ENCODE measurements at regions not wholly inside any gene's neighbourhood (a gene's known extent, or its start where the extent isn't known, plus 50 kb on each side); places are given as distances from the start of the nearest gene placed in this dataset.

DNA sequence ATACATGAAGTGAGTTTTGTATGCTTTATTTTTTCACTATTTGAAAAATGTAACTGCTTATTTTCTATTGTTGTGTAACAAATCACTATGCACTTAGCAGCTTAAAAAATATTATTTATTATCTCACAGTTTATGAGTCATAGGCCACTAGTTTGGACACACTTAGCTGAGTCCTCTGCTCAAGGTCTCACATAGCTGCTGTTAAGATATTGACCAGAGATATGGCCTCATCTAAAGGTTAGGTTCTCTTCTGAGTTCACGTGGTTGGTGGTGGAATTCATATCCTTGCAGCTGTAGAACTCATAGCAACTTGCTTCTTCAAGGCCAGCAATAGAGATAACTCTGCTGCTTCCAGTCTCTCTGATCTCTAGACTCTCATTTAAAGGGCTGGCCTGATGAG, 534.4 kb downstream of the SPRY1 start:
- 43 to 68% (median 46%) methylated on average over 1 of the region's 1 CpG for WGBS, 3 donors
- no peaks in the 10 kb centered on the region for H3K27me3 ChIP-seq (ENCODE audit: control insufficient read depth in 3 of 3, insufficient read depth in 3 of 3, low read length in 3 of 3)
- FAIRE-seq (no peak), DNase-seq (peak in 1 of 2 donors; percentile 35)
- no peak overlapping the region for H3K4me3 ChIP-seq (ENCODE audit: low read depth in 1 of 3, low read length in 3 of 3)
- no peaks in the 10 kb centered on the region for H3K4me1 ChIP-seq (ENCODE audit: control insufficient read depth in 3 of 3, insufficient read depth in 2 of 3, low read depth in 1 of 3, low read length in 2 of 3)
- H3K27ac ChIP-seq (ENCODE audit: low read depth in 1 of 3, low read length in 2 of 3), result peak overlapping the region in 1 of 3 donors; percentile 9
- H3K9me3 ChIP-seq (ENCODE audit: control insufficient read depth in 2 of 2, insufficient read depth in 1 of 2, low read depth in 1 of 2, low read length in 1 of 2), result no peaks in the 10 kb centered on the region
- no peaks in the 10 kb centered on the region for H3K36me3 ChIP-seq (ENCODE audit: control insufficient read depth in 3 of 3, insufficient read depth in 2 of 3, low read depth in 1 of 3, low read length in 3 of 3)

GRCh38 chr4:123934096-123934495, 537.5 kb downstream of the SPRY1 start:
- DNase-seq (no peak), FAIRE-seq (no peak)
- H3K36me3 ChIP-seq (ENCODE audit: control insufficient read depth in 3 of 3, insufficient read depth in 2 of 3, low read depth in 1 of 3, low read length in 3 of 3), result no peaks in the 10 kb centered on the region
- 68 to 84% (median 75%) methylated on average over 2 of the region's 2 CpGs for WGBS, 3 donors
- no peak overlapping the region for H3K4me3 ChIP-seq (ENCODE audit: low read depth in 1 of 3, low read length in 3 of 3)
- no peak overlapping the region for H3K27ac ChIP-seq (ENCODE audit: low read depth in 1 of 3, low read length in 2 of 3)
- no peaks in the 10 kb centered on the region for H3K27me3 ChIP-seq (ENCODE audit: control insufficient read depth in 3 of 3, insufficient read depth in 3 of 3, low read length in 3 of 3)
- H3K4me1 ChIP-seq (ENCODE audit: control insufficient read depth in 3 of 3, insufficient read depth in 2 of 3, low read depth in 1 of 3, low read length in 2 of 3), result peaks cover 0 to 13% (median 0%) of the 10 kb centered on the region in 3 donors
- no peaks in the 10 kb centered on the region for H3K9me3 ChIP-seq (ENCODE audit: control insufficient read depth in 2 of 2, insufficient read depth in 1 of 2, low read depth in 1 of 2, low read length in 1 of 2)

- Histone ChIP-seq H3K27me3 (ENCODE audit: control insufficient read depth in 3 of 3, insufficient read depth in 3 of 3, low read length in 3 of 3) (no peaks in the 10 kb centered on the region), H3K4me3 (ENCODE audit: low read depth in 1 of 3, low read length in 3 of 3) (no peak overlapping the region), H3K9me3 (ENCODE audit: control insufficient read depth in 2 of 2, insufficient read depth in 1 of 2, low read depth in 1 of 2, low read length in 1 of 2) (no peaks in the 10 kb centered on the region), H3K27ac (ENCODE audit: low read depth in 1 of 3, low read length in 2 of 3) (no peak overlapping the region), H3K4me1 (ENCODE audit: control insufficient read depth in 3 of 3, insufficient read depth in 2 of 3, low read depth in 1 of 3, low read length in 2 of 3) (peaks cover 0 to 13% (median 0%) of the 10 kb centered on the region in 3 donors), H3K36me3 (ENCODE audit: control insufficient read depth in 3 of 3, insufficient read depth in 2 of 3, low read depth in 1 of 3, low read length in 3 of 3) (no peaks in the 10 kb centered on the region)
- DNase-seq, result peak in 1 of 2 donors; percentile 59
- 5 to 21% (median 19%) methylated on average over 2 of the region's 2 CpGs for WGBS, 3 donors
- FAIRE-seq, result no peak
Observed at GRCh38 chr4:123936621-123937043, 540.0 kb downstream of the SPRY1 start.

DNA sequence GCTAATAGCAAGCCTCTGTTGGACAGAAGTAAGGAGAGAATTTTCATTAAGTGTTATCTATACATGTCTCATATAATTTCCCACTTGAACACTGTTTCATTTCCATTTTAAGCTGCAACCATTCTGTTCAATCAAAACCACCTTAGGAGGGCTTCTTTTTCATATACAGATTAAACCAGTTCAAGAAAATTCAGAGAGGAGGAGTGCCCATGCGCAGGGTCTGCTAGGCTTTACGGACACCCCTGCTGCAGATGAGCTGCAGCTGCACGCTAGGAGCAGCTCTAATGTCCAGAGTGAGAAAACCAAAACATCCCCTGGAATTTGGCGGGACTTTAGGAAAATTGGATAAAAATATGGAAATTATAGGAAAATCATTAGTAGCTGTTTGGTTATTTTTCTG, 541.0 kb downstream of the SPRY1 start:
- H3K27ac ChIP-seq (ENCODE audit: low read depth in 1 of 3, low read length in 2 of 3), result no peak overlapping the region
- 73 to 88% (median 86%) methylated on average over 4 of the region's 4 CpGs for WGBS, 3 donors
- no peaks in the 10 kb centered on the region for H3K9me3 ChIP-seq (ENCODE audit: control insufficient read depth in 2 of 2, insufficient read depth in 1 of 2, low read depth in 1 of 2, low read length in 1 of 2)
- no peaks in the 10 kb centered on the region for H3K27me3 ChIP-seq (ENCODE audit: control insufficient read depth in 3 of 3, insufficient read depth in 3 of 3, low read length in 3 of 3)
- no peaks in the 10 kb centered on the region for H3K36me3 ChIP-seq (ENCODE audit: control insufficient read depth in 3 of 3, insufficient read depth in 2 of 3, low read depth in 1 of 3, low read length in 3 of 3)
- FAIRE-seq (no peak), DNase-seq (no peak)
- H3K4me1 ChIP-seq (ENCODE audit: control insufficient read depth in 3 of 3, insufficient read depth in 2 of 3, low read depth in 1 of 3, low read length in 2 of 3), result peaks cover 0 to 13% (median 0%) of the 10 kb centered on the region in 3 donors
- no peak overlapping the region for H3K4me3 ChIP-seq (ENCODE audit: low read depth in 1 of 3, low read length in 3 of 3)

GRCh38 chr4:123939621-123940020, 543.0 kb downstream of the SPRY1 start:
- no peak for FAIRE-seq
- no peaks in the 10 kb centered on the region for H3K36me3 ChIP-seq (ENCODE audit: control insufficient read depth in 3 of 3, insufficient read depth in 2 of 3, low read depth in 1 of 3, low read length in 3 of 3)

DNA sequence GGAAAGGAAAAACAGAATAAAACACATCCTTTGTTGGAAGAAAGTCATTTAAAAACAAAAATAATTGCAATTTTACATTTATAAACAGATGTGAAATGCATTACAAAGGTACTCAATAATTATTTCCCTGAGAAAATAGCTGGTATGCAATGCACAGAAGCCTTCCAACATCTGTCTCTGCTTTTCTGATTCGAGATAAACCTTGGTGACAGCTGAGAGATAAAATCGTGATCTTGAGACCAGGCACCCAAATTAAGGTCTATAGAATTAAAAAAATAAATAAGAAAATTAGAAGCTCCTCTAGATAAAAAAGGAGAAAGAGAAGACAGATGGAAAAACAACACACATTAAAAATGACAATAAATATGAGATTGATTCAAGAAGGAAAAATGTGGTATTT, 544.0 kb downstream of the SPRY1 start:
- H3K27ac ChIP-seq (ENCODE audit: low read depth in 1 of 3, low read length in 2 of 3), result no peak overlapping the region

More at GRCh38 chr4:123939621-123940020, 543.0 kb downstream of the SPRY1 start:
- H3K9me3 ChIP-seq (ENCODE audit: control insufficient read depth in 2 of 2, insufficient read depth in 1 of 2, low read depth in 1 of 2, low read length in 1 of 2), result no peaks in the 10 kb centered on the region
- H3K4me3 ChIP-seq (ENCODE audit: low read depth in 1 of 3, low read length in 3 of 3), result no peak overlapping the region
- H3K27ac ChIP-seq (ENCODE audit: low read depth in 1 of 3, low read length in 2 of 3), result no peak overlapping the region
- WGBS, 3 donors, result 62 to 70% (median 69%) methylated on average over 1 of the region's 1 CpG
- DNase-seq, result no peak
- H3K27me3 ChIP-seq (ENCODE audit: control insufficient read depth in 3 of 3, insufficient read depth in 3 of 3, low read length in 3 of 3), result no peaks in the 10 kb centered on the region
- H3K4me1 ChIP-seq (ENCODE audit: control insufficient read depth in 3 of 3, insufficient read depth in 2 of 3, low read depth in 1 of 3, low read length in 2 of 3), result peaks cover 0 to 13% (median 0%) of the 10 kb centered on the region in 3 donors

DNA sequence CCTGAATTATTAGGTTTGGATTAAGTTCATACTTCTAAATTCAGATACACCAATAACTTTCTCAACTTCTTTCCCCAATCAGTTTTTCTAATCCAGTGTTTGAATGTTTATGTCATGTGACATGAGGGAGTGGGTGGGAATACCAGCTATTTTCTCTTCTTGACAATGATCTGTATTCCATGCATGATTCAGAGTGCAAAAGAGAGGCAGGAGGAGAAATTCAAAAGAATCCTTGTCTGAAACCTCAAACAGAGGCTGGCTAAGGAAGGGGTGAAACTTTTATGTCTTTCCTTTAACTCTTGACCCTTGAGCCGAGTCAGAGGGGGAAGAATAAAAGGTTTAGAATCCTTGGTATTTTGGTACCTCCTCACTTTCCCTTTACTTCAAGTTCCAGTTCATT, 544.7 kb downstream of the SPRY1 start:
- H3K27ac ChIP-seq (ENCODE audit: low read depth in 1 of 3, low read length in 2 of 3), result no peak overlapping the region
- FAIRE-seq, result no peak
- H3K4me3 ChIP-seq (ENCODE audit: low read depth in 1 of 3, low read length in 3 of 3), result no peak overlapping the region
- no peaks in the 10 kb centered on the region for H3K36me3 ChIP-seq (ENCODE audit: control insufficient read depth in 3 of 3, insufficient read depth in 2 of 3, low read depth in 1 of 3, low read length in 3 of 3)
- no peak for DNase-seq
- 33 to 59% (median 35%) methylated on average over 1 of the region's 1 CpG for WGBS, 3 donors
- H3K4me1 ChIP-seq (ENCODE audit: control insufficient read depth in 3 of 3, insufficient read depth in 2 of 3, low read depth in 1 of 3, low read length in 2 of 3), result peaks cover 0 to 13% (median 0%) of the 10 kb centered on the region in 3 donors
- no peaks in the 10 kb centered on the region for H3K27me3 ChIP-seq (ENCODE audit: control insufficient read depth in 3 of 3, insufficient read depth in 3 of 3, low read length in 3 of 3)
- H3K9me3 ChIP-seq (ENCODE audit: control insufficient read depth in 2 of 2, insufficient read depth in 1 of 2, low read depth in 1 of 2, low read length in 1 of 2), result no peaks in the 10 kb centered on the region

More for the DNA sequence above, 544.0 kb downstream of the SPRY1 start:
- 48 to 74% (median 70%) methylated on average over 2 of the region's 2 CpGs for WGBS, 3 donors
- DNase-seq (no peak), FAIRE-seq (no peak)
- H3K4me1 ChIP-seq (ENCODE audit: control insufficient read depth in 3 of 3, insufficient read depth in 2 of 3, low read depth in 1 of 3, low read length in 2 of 3), result peaks cover 0 to 13% (median 0%) of the 10 kb centered on the region in 3 donors
- H3K9me3 ChIP-seq (ENCODE audit: control insufficient read depth in 2 of 2, insufficient read depth in 1 of 2, low read depth in 1 of 2, low read length in 1 of 2), result no peaks in the 10 kb centered on the region
- no peaks in the 10 kb centered on the region for H3K36me3 ChIP-seq (ENCODE audit: control insufficient read depth in 3 of 3, insufficient read depth in 2 of 3, low read depth in 1 of 3, low read length in 3 of 3)
- no peaks in the 10 kb centered on the region for H3K27me3 ChIP-seq (ENCODE audit: control insufficient read depth in 3 of 3, insufficient read depth in 3 of 3, low read length in 3 of 3)
- H3K4me3 ChIP-seq (ENCODE audit: low read depth in 1 of 3, low read length in 3 of 3), result no peak overlapping the region

DNA sequence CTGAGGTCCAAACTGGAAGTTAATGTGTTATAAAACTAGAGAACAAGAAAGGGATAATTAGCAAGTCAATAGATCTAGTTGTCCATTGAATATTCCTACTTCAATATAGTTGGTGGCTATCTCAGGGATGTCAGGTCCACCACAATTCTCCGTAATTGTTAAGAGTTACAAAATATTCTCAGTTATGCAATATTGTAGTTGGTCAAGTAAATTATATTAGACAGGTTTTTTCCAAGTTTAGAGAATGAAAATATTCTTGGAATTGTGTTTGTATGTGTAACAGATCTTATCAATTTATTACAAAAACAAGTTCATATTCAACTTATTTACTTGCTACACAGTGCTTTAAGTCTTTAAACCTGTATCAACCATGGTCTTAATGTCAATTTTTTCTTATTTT, 547.4 kb downstream of the SPRY1 start:
- H3K27ac ChIP-seq (ENCODE audit: low read depth in 1 of 3, low read length in 2 of 3), result no peak overlapping the region
- FAIRE-seq (peak; percentile 23), DNase-seq (no peak)
- no peaks in the 10 kb centered on the region for H3K27me3 ChIP-seq (ENCODE audit: control insufficient read depth in 3 of 3, insufficient read depth in 3 of 3, low read length in 3 of 3)
- H3K4me3 ChIP-seq (ENCODE audit: low read depth in 1 of 3, low read length in 3 of 3), result no peak overlapping the region
- H3K36me3 ChIP-seq (ENCODE audit: control insufficient read depth in 3 of 3, insufficient read depth in 2 of 3, low read depth in 1 of 3, low read length in 3 of 3), result no peaks in the 10 kb centered on the region
- H3K9me3 ChIP-seq (ENCODE audit: control insufficient read depth in 2 of 2, insufficient read depth in 1 of 2, low read depth in 1 of 2, low read length in 1 of 2), result no peaks in the 10 kb centered on the region
- H3K4me1 ChIP-seq (ENCODE audit: control insufficient read depth in 3 of 3, insufficient read depth in 2 of 3, low read depth in 1 of 3, low read length in 2 of 3), result no peaks in the 10 kb centered on the region
- WGBS, 3 donors, result 79 to 88% (median 86%) methylated on average over 1 of the region's 1 CpG

GRCh38 chr4:123945301-123945700, 548.7 kb downstream of the SPRY1 start:
- DNase-seq (no peak), FAIRE-seq (no peak)
- Histone ChIP-seq H3K27me3 (ENCODE audit: control insufficient read depth in 3 of 3, insufficient read depth in 3 of 3, low read length in 3 of 3) (no peaks in the 10 kb centered on the region), H3K27ac (ENCODE audit: low read depth in 1 of 3, low read length in 2 of 3) (no peak overlapping the region), H3K4me1 (ENCODE audit: control insufficient read depth in 3 of 3, insufficient read depth in 2 of 3, low read depth in 1 of 3, low read length in 2 of 3) (no peaks in the 10 kb centered on the region), H3K9me3 (ENCODE audit: control insufficient read depth in 2 of 2, insufficient read depth in 1 of 2, low read depth in 1 of 2, low read length in 1 of 2) (no peaks in the 10 kb centered on the region), H3K36me3 (ENCODE audit: control insufficient read depth in 3 of 3, insufficient read depth in 2 of 3, low read depth in 1 of 3, low read length in 3 of 3) (no peaks in the 10 kb centered on the region), H3K4me3 (ENCODE audit: low read depth in 1 of 3, low read length in 3 of 3) (no peak overlapping the region)
- 86 to 90% (median 87%) methylated on average over 7 of the region's 7 CpGs for WGBS, 3 donors

Data from small intestine (tissue), 7 donors.